ENCODE measurements at regions not wholly inside any gene's neighbourhood (a gene's known extent, or its start where the extent isn't known, plus 50 kb on each side); places are given as distances from the start of the nearest gene placed in this dataset.

DNA sequence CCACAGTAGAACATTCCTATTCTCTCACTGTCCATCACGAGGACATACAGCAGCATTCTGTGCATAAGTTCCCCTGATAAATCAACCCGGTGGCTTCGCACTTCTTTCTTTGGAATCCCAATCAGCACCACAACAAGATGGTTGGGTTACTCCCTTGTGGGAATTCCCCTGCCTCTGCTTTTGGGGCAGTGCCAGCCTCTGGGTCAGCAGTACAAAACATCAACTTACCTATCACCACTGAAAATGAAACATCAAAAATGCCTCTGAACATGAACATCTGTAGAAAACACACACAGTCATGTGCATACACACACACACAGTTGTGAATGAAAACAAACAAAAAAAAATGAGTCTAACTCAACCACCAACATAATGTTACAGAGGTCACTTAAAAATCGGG is 79.3 kb downstream of the KCNA4 start:
- TF ChIP-seq EZH2phosphoT487 (IDR thresholded peaks at IDR 0.05; ENCODE audit: borderline replicate concordance, low read depth): no peak
- no peak for TF ChIP-seq POLR2AphosphoS5 (IDR thresholded peaks at IDR 0.05; ENCODE audit: low read depth, low read length)
- TF ChIP-seq EP300 (IDR thresholded peaks at IDR 0.05; ENCODE audit: borderline replicate concordance in 1 of 2, low read depth in 1 of 2, low read length in 1 of 2): no peak
